Activated naive CD8-positive, alpha-beta T cell treated with anti-CD3 and anti-CD28 coated beads for 36 hours (primary cell): ENCODE measurements at regions not wholly inside any gene's neighbourhood (a gene's known extent, or its start where the extent isn't known, plus 50 kb on each side); places are given as distances from the start of the nearest gene placed in this dataset.
"Not testable (repeated sequence)": the region's sequence is repeated elsewhere in the genome, so short reads cannot be mapped to it uniquely, and the experiment has no call there.

Source experiments
- DNase-seq: peaks from one replicate; pipeline ENCODE4 v3.0.0; 2021
- H3K27ac Mint-ChIP-seq: one replicate; pipeline ENCODE4 v1.8.0; 2022; ENCODE audit warnings: mild to moderate bottlenecking, moderate library complexity, mixed read lengths
- H3K27me3 Mint-ChIP-seq: one replicate; pipeline ENCODE4 v1.8.0; 2022; ENCODE audit warnings: mild to moderate bottlenecking, mixed read lengths
- H3K36me3 Mint-ChIP-seq: one replicate; pipeline ENCODE4 v1.8.0; 2021; ENCODE audit warnings: mild to moderate bottlenecking, mixed read lengths
- H3K4me1 Mint-ChIP-seq: one replicate; pipeline ENCODE4 v1.8.0; 2021; ENCODE audit warnings: mixed read lengths
- H3K4me3 Mint-ChIP-seq: one replicate; pipeline ENCODE4 v1.8.0; 2022; ENCODE audit warnings: mild to moderate bottlenecking, moderate library complexity, mixed read lengths
- H3K9me3 Mint-ChIP-seq: one replicate; pipeline ENCODE4 v1.8.0; 2022; ENCODE audit warnings: mixed read lengths

DNA sequence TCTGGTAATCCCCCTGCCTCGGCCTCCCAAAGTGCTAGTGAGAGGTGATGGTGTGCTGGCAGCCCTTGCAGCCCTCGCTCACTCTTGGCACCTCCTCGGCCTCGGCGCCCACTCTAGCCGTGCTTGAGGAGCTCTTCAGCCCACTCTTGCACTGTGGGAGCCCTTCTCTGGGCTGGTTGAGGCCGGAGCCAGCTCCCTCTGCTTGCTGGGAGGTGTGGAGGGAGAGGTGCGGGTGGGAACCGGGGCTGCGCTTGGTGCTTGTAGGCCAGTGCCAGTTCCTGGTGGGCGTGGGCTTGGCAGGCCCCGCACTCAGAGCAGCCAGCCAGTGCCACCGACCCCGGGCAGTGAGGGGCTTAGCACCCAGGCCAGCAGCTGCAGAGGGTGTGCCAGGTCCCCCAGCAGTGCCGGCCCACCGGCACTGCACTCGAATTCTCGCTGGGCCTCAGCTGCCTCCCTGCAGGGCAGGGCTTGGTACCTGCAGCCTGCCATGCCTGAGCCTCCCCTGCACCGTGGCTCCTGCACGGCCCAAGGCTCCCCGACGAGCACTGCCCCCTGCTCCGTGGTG, 189.0 kb upstream of the ASCC3 start:
- Mint-ChIP-seq H3K9me3 (peaks cover 17% of the 10 kb centered on the region), H3K27ac (no peak overlapping the region), H3K4me1 (no peaks in the 10 kb centered on the region), H3K27me3 (no peaks in the 10 kb centered on the region), H3K4me3 (no peak overlapping the region), H3K36me3 (no peaks in the 10 kb centered on the region)
- DNase-seq, result no peak

DNA sequence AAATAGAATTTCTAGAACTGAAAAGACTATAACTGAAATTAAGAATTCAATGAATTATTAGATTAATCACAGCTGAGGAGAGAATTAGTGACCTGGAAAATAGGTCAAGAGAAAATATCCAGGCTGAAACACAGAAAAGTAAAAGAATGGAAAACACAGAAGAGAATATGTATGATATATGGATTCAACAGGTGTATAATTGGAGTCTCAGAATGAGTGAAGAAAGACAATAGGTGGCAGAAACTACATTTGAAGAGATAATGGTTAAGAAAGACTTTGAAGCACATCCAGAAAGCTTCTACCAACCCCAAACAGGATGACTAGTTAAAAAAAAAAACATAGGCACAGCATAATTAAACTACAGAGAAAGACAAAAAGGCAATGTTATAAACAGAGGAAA, 196.2 kb upstream of the ASCC3 start:
- H3K4me3 Mint-ChIP-seq, result no peak overlapping the region
- peaks cover 5% of the 10 kb centered on the region for H3K9me3 Mint-ChIP-seq
- no peak overlapping the region for H3K27ac Mint-ChIP-seq
- no peaks in the 10 kb centered on the region for H3K27me3 Mint-ChIP-seq
- H3K36me3 Mint-ChIP-seq, result no peaks in the 10 kb centered on the region
- DNase-seq, result no peak
- H3K4me1 Mint-ChIP-seq, result no peaks in the 10 kb centered on the region

DNA sequence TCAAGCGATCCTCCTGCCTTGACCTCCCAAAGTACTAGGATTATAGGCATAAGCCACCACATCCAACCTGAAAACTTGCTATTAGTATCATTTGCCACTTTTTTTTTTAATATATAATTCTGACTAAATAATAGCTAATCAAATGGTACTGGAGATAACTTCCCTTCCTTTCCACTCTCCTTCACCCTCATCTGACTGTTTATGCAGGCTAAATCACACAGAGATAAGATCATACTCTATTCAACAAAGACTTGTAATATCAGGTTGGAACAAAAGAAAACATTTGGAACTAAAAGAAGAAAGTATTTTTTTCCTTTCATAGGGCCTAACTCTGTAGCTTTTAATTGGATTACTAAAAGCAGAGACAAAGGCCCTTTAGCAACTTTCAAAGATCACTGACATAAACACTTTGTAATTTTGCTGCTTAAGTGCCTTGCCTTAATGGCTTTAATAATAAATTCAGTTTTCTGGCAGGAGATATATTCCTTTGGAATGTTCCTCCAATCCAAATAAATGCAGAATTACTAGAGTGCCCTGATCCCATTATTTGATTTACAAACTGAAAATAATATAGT, 198.7 kb upstream of the ASCC3 start:
- DNase-seq, result no peak
- Mint-ChIP-seq H3K9me3 (peaks cover 5% of the 10 kb centered on the region), H3K27me3 (no peaks in the 10 kb centered on the region), H3K27ac (no peak overlapping the region), H3K4me1 (no peaks in the 10 kb centered on the region), H3K36me3 (no peaks in the 10 kb centered on the region), H3K4me3 (no peak overlapping the region)

DNA sequence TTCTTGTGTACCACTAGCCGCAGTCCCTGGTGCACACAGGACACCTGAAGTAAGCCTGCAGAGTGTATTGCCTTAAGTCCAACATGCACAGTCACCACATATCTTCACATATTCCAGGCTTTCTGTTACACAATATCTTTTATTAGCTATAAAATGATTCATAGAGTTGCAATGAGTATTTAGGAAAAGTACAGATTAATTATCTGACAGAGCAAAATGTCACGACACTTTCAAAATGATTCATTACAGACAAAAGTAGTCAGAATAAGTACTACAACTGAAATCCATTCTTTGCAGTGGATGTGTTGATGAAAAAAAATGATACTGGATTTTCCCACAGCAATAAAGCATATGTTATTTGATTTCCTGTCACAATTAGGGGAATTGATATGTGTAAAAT, 199.5 kb upstream of the ASCC3 start:
- H3K9me3 Mint-ChIP-seq, result peaks cover 5% of the 10 kb centered on the region
- H3K4me1 Mint-ChIP-seq, result no peaks in the 10 kb centered on the region
- no peaks in the 10 kb centered on the region for H3K36me3 Mint-ChIP-seq
- DNase-seq, result no peak
- H3K27me3 Mint-ChIP-seq, result no peaks in the 10 kb centered on the region
- no peak overlapping the region for H3K27ac Mint-ChIP-seq
- H3K4me3 Mint-ChIP-seq, result no peak overlapping the region

DNA sequence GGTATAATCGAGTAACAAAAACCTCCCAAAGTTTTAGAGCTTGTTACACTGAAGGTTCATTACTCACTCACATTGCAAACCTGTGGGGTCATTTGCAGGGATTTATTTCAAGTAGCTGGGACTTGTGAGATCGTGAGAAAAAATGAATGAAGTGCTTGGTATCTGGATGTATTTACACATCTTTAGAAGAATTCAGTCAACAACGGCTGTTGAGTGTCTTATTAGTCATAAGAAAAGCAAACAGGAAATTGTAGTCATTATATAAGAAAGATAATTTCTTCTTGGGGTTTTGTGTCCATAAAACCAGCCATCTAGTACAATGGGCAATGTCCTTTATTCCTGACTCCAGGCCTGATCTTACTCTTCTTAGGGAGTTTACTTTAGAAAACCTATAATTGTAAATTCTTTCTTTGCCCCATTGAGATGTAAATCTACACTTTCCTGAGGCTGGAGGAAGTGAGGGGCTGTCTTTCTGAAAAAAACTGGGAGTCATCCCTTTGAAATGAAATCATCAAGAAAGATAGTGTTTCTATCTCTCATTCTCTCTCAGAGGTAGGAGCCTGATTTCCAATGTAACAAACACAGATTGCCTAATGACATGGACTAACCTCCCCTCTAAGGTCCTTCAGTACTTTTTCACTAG, 202.5 kb upstream of the ASCC3 start:
- Mint-ChIP-seq H3K27me3 (peaks cover 7% of the 10 kb centered on the region), H3K4me1 (no peaks in the 10 kb centered on the region), H3K4me3 (no peak overlapping the region), H3K27ac (no peak overlapping the region), H3K9me3 (no peaks in the 10 kb centered on the region), H3K36me3 (no peaks in the 10 kb centered on the region)
- DNase-seq, result no peak

DNA sequence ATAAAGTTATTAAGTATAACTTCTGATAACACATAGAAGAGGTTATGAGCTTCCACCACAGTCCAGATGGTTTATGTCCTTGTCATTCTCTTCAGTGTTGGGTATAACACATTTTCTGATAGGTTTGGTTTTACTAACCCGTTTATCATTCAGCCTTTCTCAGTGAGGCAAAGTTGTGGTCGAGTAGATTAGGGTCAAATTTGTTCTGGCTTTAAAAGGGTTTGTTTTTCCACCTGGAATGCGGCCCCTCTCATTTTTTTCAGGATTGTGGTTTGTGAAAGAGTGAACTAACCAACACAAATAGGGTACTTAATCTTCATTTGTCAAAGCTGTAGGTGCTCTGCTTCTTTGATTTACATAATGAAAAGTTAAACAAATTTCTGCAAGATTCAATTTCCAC, 204.2 kb upstream of the ASCC3 start:
- H3K27ac Mint-ChIP-seq, result no peak overlapping the region

DNA sequence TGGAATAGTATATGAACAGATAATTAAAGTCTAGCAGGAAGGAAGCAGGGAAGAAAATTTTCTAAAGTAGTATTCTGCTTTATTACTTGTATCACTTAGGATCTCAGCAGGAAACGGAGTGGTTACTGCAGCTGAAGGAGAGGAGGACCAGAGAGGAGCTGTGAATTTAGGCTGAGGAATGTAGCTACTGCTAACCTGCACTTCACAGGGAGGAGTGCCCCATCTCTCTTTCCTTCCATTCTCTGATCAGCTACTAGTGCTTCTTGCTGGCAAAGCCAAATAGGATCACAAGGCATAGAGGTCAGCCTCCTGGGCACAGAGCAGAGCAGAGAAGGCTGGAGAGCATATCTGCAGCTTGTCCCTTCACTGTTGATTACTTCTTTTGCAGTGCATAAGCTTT, 205.3 kb upstream of the ASCC3 start:
- no peak overlapping the region for H3K27ac Mint-ChIP-seq
- H3K4me3 Mint-ChIP-seq, result no peak overlapping the region
- DNase-seq, result no peak
- H3K36me3 Mint-ChIP-seq, result no peaks in the 10 kb centered on the region
- H3K9me3 Mint-ChIP-seq, result peaks cover 12% of the 10 kb centered on the region
- H3K4me1 Mint-ChIP-seq, result no peaks in the 10 kb centered on the region
- H3K27me3 Mint-ChIP-seq, result peaks cover 16% of the 10 kb centered on the region

More for the DNA sequence above, 204.2 kb upstream of the ASCC3 start:
- Mint-ChIP-seq H3K4me1 (no peaks in the 10 kb centered on the region), H3K9me3 (peaks cover 2% of the 10 kb centered on the region), H3K36me3 (no peaks in the 10 kb centered on the region), H3K4me3 (no peak overlapping the region), H3K27me3 (peaks cover 16% of the 10 kb centered on the region)
- DNase-seq, result no peak

DNA sequence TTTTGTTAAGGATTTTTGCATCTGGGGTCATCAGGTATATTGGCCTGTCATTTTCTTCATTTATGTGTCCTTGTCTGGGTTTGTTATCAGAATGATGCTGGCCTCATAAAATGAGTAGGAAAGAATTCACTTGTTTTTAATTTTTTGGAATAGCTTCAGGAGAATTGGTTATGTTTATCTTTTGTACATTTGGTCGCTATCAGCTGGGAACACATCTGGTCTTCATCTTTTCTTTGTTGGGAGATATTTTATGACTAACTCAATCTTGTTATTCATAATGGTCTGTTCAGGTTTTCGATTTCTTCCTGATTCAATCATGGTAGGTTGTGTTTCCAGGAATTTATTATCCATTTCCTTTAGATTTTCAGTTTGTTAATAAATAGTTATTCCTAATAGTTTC, 207.5 kb upstream of the ASCC3 start:
- no peak overlapping the region for H3K4me3 Mint-ChIP-seq
- no peak for DNase-seq
- H3K36me3 Mint-ChIP-seq, result no peaks in the 10 kb centered on the region
- H3K4me1 Mint-ChIP-seq, result no peaks in the 10 kb centered on the region
- peaks cover 13% of the 10 kb centered on the region for H3K9me3 Mint-ChIP-seq
- peaks cover 16% of the 10 kb centered on the region for H3K27me3 Mint-ChIP-seq
- H3K27ac Mint-ChIP-seq, result no peak overlapping the region

DNA sequence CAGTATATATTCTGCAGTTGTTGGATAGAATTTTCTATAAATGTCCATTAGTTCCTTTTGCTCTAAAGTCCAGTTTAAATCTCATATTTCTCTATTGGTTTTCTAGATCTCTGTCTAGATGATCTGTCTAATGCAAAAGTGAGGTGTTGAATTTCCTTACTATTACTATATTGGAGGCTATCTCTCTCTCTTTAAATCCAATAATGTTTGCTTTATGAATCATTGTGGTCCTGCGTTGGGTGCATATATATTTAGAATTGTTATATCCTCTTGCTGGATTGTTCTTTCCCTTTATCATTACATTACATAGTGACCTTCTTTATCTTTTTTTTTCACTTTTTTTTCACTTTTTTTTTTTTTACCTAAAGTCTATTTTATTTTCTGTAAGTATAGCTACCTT, 208.5 kb upstream of the ASCC3 start:
- Mint-ChIP-seq H3K9me3 (peaks cover 13% of the 10 kb centered on the region), H3K27ac (no peak overlapping the region), H3K4me1 (no peaks in the 10 kb centered on the region), H3K36me3 (no peaks in the 10 kb centered on the region), H3K27me3 (peaks cover 16% of the 10 kb centered on the region), H3K4me3 (no peak overlapping the region)
- DNase-seq, result no peak

DNA sequence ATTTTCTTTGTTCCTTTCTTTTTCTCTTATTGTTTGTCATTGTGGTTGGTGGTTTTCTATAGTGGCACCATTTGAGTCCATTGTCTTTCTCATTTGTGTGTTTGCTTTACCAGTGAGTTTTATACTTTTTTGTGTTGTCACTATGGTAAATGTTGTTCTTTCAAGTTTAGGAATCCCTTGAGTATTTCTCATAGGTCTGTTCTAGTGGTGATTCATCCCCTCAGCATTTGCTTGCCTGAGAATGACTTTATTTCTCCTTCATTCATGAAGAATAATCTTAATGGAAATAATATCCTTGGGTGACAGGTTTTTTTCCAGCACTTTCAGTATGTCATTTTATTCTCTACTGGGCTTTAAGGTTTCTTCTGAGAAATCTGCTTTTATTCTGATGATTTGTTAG, 209.2 kb upstream of the ASCC3 start:
- no peaks in the 10 kb centered on the region for H3K36me3 Mint-ChIP-seq
- no peak overlapping the region for H3K4me3 Mint-ChIP-seq
- no peaks in the 10 kb centered on the region for H3K4me1 Mint-ChIP-seq
- H3K27me3 Mint-ChIP-seq, result peaks cover 16% of the 10 kb centered on the region
- H3K27ac Mint-ChIP-seq, result no peak overlapping the region
- no peak for DNase-seq
- peaks cover 13% of the 10 kb centered on the region for H3K9me3 Mint-ChIP-seq

DNA sequence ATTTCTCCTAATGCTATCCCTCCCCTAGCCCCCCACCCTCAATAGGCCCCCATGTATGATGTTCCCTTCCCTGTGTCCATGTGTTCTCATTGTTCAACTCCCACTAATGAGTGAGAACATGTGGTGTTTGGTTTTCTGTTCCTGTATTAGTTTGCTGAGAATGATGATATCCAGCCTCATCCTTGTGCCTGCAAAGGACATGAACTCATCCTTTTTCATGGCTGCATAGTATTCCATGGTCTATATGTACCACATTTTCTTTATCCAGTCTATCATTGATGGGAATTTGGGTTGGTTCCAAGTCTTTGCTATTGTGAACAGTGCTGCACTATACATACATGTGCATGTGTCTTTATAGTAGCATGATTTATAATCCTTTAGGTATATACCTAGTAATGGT, 217.5 kb upstream of the ASCC3 start:
- H3K9me3 Mint-ChIP-seq, result peaks cover 12% of the 10 kb centered on the region
- not testable (repeated sequence) for DNase-seq, H3K36me3 Mint-ChIP-seq, H3K27ac Mint-ChIP-seq, H3K4me3 Mint-ChIP-seq, H3K4me1 Mint-ChIP-seq, H3K27me3 Mint-ChIP-seq

DNA sequence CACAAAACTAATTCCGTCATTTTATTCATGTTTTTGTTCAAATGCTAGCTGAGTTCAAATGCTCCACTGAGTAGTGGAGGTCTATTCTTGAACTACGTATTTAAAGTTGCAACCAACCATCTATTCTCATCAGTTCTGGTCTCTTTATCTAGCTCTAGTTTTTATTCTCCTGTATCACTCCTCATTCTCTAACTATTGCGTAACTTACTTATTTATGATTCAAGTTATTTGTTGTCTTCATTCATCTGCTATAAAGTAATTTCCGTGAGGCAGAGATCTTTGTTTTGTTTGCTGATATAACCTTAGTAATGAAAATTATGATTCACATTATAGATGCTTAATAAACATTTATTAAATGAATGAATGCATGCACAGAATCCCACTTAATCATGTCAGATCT, 221.6 kb upstream of the ASCC3 start:
- Mint-ChIP-seq H3K9me3 (peaks cover 11% of the 10 kb centered on the region), H3K4me3 (no peak overlapping the region), H3K27ac (no peak overlapping the region), H3K4me1 (no peaks in the 10 kb centered on the region), H3K36me3 (no peaks in the 10 kb centered on the region), H3K27me3 (peaks cover 4% of the 10 kb centered on the region)
- no peak for DNase-seq

DNA sequence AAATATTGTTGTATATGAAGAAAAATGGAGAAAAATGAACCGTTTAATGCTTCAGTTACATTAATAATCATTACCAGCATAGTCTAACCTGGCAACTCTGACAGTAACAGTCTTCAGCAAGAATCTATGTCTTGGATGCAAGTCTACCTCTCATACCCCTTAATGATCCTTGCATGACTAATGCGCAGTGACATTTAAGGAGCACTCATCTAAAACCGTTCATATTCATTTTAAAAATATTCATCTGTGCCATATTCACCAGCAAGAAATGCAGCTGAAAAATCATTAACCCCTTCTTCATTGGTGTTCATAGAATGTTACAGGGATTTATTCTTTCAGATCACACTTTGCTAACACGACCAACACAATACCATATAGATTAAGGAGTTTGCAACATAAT, 227.2 kb upstream of the ASCC3 start:
- DNase-seq, result no peak
- no peaks in the 10 kb centered on the region for H3K27me3 Mint-ChIP-seq
- H3K27ac Mint-ChIP-seq, result no peak overlapping the region
- no peak overlapping the region for H3K4me3 Mint-ChIP-seq
- H3K36me3 Mint-ChIP-seq, result no peaks in the 10 kb centered on the region
- no peaks in the 10 kb centered on the region for H3K9me3 Mint-ChIP-seq
- no peaks in the 10 kb centered on the region for H3K4me1 Mint-ChIP-seq

DNA sequence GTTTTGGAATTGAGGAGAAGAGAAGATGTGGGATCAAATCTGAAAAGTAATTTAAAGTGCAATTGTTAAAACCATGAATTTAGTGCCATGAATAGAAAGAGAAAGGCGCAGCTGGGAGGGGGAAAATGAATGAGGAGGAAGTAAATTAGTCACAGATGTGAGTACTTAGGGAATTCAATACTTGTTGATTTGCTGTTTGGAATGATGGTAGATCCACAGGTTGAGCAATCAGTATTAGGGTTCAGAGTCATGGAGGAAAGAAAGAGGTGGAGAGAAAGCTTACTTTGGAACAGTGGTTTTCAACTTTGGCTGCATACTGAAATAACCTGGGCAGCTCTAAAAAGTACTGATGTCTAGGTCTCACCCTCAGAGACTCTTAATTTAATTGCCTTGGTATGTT, 229.7 kb upstream of the ASCC3 start:
- DNase-seq, result no peak
- Mint-ChIP-seq H3K9me3 (no peaks in the 10 kb centered on the region), H3K36me3 (no peaks in the 10 kb centered on the region), H3K27me3 (no peaks in the 10 kb centered on the region), H3K4me3 (no peak overlapping the region), H3K4me1 (no peaks in the 10 kb centered on the region), H3K27ac (no peak overlapping the region)

DNA sequence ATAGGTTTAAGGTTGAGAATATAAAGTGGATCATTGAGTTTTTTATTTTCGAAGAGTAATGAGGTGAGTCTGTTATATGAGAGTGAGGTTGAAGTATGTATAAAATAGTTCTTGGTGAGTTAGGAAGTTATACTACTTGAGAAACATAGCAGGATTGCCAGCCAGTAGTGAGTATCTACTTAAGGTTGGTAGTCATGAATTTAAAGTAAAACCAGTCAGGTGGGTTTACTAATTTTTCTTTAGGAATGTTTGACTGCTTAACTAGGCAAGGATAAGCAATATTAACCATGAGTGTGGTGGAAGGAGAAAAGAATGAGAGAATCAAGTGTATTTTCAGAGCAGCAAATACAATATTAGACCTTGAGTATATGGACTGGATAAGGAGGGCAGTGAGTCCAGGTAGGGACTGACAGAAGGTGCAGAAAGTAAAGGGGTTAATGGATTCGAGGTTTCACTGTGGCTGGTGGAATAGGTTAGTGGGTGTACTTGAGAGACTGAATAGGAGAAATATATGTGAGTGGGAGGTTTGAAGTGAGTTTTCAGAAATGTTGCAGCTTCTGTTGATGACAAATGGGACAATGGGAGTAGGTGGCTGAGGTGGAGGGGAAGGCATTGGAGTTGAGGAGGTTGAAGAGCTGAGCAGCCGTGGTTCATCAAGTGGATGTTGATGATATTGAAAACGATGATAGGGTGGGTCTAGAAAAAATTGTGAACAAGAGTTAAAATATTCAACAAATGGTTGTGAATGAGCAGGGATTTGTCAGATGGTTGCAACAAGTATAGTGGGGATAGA, 232.5 kb upstream of the ASCC3 start:
- no peak overlapping the region for H3K27ac Mint-ChIP-seq
- no peak for DNase-seq
- no peaks in the 10 kb centered on the region for H3K4me1 Mint-ChIP-seq
- no peaks in the 10 kb centered on the region for H3K36me3 Mint-ChIP-seq
- no peaks in the 10 kb centered on the region for H3K27me3 Mint-ChIP-seq
- H3K4me3 Mint-ChIP-seq, result no peak overlapping the region
- H3K9me3 Mint-ChIP-seq, result no peaks in the 10 kb centered on the region

DNA sequence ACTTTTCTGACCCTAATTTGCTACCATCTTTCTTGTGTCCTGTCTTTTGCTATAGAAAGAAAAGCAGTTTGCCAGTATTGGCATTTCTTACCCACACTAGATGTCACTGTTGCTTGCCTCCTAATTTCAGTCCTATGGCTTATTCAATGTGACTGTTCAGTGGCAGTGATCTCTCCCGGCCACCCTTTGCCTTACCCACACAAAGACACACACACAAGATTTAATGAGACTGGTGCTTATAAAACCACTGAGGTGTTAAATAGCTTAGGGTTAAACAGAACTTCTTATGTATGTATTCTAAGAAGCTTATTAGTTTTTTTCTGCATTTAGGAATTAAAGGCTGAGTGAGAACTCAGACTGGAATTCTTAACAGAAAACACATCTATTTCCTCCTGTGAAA, 233.6 kb upstream of the ASCC3 start:
- DNase-seq, result no peak
- Mint-ChIP-seq H3K4me3 (no peak overlapping the region), H3K27ac (no peak overlapping the region), H3K36me3 (no peaks in the 10 kb centered on the region), H3K4me1 (no peaks in the 10 kb centered on the region), H3K9me3 (no peaks in the 10 kb centered on the region), H3K27me3 (no peaks in the 10 kb centered on the region)
